ENCODE measurements at regions not wholly inside any gene's neighbourhood (a gene's known extent, or its start where the extent isn't known, plus 50 kb on each side); places are given as distances from the start of the nearest gene placed in this dataset.

DNA sequence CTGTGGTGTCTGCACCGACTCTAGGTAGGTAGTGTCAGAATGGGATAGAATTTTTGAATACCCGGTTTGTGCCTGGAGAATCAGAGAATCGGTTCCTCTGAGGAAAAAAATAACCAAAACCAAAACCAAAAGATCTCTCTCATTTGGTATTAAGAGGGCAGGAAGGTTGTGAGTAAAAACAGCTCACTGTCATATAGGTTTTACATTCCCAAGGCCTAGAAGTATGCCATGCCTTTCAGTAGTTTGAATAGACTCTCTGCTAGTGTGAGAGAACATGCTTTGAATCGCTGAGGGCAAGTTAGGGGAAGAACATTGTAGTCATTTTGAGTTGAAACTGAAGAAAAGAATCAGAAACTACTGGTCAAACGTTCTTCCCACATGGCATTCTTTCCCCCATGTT, 411.4 kb upstream of the CD180 start:
- TF ChIP-seq, protein P1, sequence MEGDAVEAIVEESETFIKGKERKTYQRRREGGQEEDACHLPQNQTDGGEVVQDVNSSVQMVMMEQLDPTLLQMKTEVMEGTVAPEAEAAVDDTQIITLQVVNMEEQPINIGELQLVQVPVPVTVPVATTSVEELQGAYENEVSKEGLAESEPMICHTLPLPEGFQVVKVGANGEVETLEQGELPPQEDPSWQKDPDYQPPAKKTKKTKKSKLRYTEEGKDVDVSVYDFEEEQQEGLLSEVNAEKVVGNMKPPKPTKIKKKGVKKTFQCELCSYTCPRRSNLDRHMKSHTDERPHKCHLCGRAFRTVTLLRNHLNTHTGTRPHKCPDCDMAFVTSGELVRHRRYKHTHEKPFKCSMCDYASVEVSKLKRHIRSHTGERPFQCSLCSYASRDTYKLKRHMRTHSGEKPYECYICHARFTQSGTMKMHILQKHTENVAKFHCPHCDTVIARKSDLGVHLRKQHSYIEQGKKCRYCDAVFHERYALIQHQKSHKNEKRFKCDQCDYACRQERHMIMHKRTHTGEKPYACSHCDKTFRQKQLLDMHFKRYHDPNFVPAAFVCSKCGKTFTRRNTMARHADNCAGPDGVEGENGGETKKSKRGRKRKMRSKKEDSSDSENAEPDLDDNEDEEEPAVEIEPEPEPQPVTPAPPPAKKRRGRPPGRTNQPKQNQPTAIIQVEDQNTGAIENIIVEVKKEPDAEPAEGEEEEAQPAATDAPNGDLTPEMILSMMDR (IDR thresholded peaks at IDR 0.05), result no peak
- TF ChIP-seq EZH2 (IDR thresholded peaks at IDR 0.05; ENCODE audit: borderline replicate concordance, insufficient read depth, low read depth, low read length, poor library complexity, severe bottlenecking), result no peak

Measured in B cell (primary cell).